HG02623 (cell line): ENCODE measurements at regions not wholly inside any gene's neighbourhood (a gene's known extent, or its start where the extent isn't known, plus 50 kb on each side); places are given as distances from the start of the nearest gene placed in this dataset.

Experiments used
- ATAC-seq: cut with Tn5 transposase; IDR thresholded peaks from one replicate; pipeline ENCODE4 v1.9.1; 2021; ENCODE audit warnings: moderate library complexity; ENCODE audit not compliant: unreplicated experiment

DNA sequence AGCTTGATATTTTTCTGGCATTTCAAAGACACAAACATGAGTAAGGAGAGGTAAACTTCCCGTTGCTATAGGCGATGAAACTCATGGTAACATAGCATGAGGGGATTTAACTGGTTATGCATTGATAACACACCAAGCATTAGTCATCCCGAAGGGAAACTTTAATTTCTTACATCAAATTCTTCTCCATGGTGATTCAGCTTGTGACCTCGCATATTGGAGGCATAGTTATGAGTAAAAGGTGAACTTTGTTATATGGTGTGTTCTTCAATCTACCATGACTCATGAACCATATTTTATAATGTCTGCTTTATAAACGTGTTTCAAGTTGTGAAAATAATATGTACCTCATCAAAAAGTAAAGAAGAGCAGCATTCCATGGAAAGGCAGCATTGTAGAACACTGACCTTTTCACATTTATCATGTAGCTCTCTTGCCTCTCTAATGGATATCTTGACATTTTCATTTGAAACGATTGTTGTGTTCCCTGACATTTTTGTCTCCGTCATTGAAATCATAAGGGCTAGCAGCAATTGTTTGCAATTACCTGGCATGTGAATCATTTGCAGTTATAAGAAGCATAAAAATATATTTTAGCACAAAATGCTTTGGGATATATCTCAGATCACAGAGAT lies 491.8 kb downstream of the ANXA1 start:
- no peak for ATAC-seq

DNA sequence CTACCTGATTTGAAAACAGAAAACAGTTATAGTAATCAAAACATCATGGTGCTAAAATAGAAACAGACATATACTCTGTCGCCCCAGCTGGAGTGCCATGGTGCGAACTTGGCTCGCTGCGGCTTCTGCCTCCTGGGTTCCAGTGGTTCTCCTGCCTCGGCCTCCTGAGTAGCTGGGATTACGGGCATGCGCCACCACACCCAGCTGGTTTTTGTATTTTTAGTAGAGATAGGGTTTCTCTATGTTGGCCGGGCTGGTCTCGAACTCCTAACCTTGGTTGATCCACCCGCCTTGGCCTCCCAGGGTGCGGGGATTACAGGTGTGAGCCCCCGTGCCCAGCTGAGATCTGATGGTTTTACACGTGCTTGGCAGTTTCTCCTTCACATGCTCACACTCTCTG lies 495.9 kb downstream of the ANXA1 start:
- no peak for ATAC-seq

DNA sequence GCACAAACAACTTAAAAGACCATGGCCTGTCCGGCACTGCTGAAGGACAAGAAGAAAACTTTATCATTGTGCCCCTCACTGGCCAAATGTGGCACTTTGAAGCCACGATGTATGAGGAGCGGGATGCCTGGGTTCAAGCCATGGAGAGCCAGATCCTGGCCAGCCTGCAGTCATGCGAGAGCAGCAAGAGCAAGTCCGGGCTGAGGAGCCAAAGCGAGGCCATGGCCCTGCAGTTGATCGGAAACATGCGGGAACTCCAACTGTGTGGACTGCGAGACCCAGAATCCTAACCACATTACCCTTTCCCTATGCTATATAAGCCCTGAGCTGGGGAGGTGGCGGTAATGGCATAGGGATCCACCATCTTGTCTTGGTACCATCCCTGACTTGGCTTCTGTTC lies 497.9 kb downstream of the ANXA1 start:
- ATAC-seq = no peak

DNA sequence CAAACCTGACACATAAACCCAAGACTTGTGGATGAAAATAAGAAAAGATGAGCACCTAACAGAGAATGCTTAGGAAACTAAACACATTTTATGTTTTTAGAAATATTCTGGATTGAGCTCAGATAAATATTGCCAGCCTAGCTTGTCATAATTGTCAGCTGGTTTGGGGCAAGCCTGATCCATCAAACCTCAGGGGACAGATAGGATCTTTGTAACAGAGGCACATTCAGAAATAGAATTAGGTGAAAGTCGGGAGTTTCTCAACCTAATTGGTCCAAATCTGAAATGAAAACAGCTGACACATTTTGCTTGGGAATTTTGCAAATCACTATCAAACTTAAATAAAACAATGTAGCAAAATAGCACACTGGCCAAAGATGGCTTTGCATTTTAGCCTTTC lies 503.7 kb downstream of the ANXA1 start:
- ATAC-seq = no peak

DNA sequence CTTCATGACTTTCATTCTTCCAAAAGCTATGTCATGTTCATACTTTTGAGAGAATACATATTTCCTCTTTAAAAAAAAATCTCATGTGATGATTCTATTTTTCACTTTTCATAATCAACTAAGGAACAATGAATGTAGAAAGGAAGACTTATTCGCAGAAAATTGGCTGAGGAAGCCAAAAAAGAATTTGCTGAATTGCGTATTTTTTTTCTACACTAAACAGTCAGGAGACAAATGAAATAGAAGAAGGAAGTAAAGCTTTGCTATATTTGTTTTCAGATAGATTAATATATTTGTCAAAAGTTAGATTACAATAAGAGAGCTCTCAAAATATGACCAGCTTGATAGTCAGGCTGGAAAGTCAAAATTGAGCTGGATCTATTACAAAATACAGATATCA lies 504.2 kb downstream of the ANXA1 start:
- ATAC-seq = no peak

DNA sequence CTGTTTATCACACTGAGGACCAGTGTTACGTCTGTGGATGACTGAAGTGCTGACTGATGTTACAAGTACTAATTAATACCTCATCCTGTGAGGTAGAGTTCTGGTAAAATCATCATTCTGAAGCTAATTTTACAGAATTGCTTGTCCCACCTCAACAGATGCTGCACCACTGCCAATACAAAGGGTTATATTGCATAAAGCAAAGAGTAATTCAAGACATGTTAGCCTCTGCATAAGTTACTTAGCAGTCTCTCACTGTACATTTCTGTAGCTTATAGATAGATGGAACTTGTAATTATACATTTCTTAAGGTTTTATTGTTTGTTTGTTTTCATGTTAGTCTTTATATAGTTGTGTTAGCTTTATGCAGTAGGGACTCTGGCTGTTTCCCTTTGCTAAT lies 513.6 kb downstream of the ANXA1 start:
- ATAC-seq = no peak

DNA sequence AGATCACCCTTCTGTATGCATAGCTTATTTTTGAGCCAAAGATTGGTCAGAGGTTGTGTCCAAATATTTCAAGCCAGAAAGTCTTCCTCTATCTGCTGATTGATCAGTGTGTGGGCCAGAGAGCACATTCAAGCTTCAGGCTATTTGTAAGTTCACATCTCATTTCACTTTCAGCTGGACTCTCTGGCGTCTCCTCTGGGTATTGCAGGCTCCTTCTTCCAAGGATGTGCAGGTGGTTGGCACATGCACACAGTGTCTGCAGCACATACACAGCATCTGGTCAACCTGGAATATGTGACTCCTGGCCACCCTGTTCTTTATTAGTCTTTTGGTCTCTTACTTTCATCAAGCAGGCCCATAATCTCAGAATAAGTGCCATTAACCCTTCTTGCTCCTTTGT lies 516.1 kb downstream of the ANXA1 start:
- no peak for ATAC-seq

DNA sequence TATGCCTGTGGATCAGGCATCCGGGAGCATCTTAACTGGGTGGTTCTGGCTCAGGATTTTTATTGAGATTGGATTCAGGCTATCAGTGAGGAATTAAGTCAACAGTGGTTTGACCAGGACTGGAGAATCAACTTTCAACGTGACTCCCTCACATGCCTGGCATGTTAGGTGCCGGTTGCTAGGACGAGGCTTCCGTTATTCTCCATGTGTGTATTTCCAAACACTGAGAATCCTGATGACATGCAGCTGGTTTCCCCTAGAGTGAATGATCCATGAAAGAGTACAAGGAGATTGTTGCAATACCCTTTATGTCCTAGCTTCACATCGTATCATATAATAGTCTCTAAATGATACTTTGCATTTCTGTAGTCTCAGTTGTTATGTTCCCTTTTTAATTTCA lies 529.2 kb downstream of the ANXA1 start:
- ATAC-seq = no peak

DNA sequence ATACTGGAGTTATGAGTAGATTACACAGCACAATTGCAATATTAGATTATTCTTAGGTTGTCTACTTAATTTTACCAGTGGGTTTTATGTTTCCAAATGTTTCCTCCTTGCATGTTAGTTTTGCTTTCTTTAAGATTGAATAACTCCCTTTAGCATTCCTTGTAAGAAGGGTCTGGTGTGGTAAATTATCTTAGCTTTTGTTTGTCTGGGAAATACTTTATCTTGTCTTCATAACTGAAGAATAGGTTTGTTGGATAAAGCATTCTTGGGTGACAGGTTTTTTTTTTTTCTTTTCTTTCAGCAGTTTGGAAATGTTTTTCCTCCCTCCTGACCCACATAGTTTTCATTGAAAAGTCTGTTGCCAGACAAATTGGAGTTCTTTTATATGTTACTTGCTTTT lies 531.1 kb downstream of the ANXA1 start:
- no peak for ATAC-seq

DNA sequence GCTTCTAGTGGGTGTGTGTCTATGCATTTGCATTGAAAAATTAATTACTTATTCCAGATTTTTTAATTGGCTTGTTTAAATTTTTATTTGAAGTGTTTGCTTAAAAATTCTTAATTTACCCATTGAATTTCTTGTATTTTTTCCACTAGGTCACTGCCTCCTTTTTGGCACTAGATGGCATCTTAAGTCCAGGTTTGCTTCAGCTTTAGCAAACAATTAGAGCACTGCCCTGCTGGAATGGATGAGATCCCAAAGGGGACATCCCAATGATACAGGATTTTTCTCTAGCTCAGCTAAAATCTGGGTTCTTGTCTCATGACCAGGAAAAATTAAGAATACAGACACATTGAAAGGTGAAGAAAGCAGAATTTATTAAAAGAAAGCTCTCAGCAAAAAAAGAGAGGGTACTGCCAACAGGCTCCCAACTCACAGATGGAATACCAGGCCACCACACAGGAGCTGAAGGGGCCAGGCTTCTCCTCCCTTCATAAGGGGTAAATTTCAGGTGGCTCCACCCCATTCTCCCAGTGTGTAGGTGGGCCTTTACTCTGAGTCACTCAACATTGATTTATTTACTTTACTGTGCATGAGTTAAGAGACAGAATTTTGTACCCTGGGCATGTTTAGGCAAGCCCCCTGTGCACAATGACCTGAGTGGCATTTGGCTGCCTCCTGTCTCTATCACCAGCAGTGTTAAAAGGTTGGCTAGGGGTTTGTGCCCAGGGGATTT lies 532.4 kb downstream of the ANXA1 start:
- no peak for ATAC-seq

DNA sequence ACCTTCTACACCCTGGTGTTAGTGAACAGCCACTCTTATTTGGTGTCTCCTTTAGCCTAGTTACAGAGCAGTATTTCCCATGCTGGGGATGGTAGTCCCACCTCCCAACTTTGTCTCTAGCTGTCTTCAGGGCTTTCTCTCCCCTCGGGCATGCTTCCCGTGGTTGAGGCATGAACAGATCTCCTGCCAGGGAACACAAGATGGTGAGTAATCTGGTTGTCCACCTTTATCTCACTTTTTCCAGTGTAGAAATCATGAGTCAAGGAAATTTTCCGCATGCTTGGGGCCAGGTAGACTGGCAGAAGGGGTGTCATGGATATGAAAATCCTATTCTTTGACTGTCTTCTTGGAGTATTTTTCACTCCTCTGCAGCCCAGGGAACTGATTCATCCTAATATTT lies 532.9 kb downstream of the ANXA1 start:
- ATAC-seq = no peak

DNA sequence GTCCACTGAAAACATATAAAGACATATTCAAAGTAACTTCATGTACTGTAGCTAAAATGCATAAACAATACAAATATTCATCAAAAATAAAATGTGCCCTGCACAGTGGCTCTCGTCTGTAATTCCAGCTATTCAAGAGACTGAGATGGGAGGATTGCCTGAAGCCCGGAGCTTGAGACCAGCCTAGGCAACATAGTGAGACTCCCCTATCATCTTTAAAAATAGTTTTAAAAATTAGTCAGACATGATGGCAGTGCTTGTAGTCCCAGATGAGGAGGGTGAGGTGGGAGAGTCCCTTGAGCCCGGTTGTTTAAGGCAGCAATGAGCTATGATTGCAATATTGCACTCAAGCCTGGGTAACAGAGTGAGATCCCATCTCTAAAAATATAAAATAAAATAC lies 534.1 kb downstream of the ANXA1 start:
- ATAC-seq = no peak

DNA sequence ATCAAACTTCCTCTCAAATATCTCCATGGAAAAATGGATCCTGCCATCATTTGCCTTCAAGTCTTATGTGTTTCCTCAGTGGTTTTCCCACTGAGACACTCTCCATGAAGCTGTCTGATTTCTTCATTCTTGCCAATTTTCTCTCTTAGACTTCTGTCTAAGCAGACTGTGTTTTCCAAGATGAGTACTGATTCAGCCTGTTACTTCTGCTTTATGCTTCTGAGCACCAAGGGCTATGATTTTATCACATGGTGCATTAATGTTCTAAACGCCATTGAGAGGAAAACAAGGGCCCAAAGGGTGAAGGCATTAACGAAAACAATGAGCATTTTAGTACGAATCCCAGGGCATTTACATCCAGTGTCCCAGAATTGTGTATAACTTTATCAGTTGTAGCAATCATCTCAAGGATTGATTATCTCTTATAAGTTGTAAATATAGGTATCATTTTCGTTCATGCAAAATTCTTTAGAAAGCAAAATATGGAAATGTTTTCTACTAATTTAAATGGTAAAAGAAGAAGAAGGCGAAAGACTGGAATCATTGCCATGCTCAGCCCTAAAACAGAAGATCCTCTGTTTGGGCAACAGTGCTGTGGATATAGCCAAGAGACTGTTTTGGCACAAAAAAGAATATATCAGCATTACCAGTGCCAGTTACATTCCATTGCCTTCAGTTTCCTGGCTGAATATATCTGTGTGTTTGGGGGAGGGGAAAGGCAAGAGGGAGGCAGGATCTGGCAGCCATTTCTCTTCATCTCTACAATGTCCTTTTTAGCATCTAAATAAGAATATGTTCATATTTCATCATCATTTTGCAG lies 537.6 kb downstream of the ANXA1 start:
- no peak for ATAC-seq

DNA sequence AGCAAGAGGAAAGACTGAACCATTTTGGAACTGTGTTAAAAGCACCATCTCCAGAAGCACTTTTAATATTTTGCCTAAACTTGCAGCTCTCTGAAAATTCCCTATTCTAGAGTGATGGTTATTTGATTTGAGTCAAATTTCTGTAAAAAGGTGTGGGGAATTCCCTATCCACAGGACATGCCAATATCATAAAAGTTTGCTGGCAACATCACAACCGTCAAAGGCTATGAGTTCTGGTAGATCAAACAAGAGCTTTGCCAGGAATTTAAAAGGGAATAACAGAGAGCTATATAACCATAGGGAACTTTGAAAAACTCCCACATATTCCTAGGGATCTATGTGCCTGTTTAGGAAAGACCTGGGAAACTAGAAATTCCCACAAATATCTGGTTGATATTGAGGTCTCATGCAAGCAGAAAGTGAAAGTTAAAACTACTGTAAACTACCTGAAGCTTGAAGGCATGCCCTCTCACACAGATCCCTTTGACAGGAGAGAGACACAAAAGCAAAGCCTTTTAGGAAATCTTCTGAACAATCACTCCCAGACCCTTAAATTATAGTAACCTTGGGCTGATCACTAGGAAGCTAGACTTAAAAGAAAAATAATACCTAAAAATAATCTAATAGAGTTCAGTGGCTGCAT lies 549.9 kb downstream of the ANXA1 start:
- ATAC-seq = no peak

DNA sequence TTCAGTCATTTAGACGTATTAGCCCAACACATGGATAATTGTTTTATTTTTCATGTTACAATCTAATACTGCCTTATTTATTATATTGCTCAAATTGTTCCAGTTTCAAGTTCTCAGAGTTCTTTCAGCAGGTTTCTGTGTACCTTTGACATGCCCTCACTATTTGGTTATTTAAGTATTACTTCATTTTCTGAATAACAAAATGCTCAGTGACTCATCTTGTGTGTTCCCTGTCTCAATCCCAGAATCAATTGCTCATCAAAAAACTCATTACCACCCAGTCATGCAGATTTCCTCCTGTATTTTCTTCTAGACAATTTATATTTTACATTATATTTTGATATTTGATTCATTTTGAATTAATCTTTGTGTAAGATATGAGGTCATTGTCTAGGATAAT lies 562.6 kb downstream of the ANXA1 start:
- no peak for ATAC-seq

DNA sequence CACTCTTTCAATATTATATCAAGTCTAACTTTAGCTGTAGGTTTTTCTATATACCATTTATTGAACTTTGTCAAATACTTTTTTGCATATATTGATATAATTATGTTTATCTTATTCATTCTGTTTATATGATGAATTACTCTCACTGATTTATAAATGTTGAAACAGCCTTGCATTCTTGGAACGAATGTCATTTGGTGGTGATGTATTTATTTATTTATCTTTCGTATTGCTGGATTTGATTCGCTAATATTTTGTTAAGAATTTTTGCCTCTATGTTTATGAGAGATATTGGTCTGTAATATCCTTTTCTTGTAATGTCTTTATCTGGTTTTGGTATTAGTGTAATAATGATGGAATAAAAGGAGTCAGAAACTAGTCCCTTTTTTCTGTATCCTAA lies 563.9 kb downstream of the ANXA1 start:
- no peak for ATAC-seq

DNA sequence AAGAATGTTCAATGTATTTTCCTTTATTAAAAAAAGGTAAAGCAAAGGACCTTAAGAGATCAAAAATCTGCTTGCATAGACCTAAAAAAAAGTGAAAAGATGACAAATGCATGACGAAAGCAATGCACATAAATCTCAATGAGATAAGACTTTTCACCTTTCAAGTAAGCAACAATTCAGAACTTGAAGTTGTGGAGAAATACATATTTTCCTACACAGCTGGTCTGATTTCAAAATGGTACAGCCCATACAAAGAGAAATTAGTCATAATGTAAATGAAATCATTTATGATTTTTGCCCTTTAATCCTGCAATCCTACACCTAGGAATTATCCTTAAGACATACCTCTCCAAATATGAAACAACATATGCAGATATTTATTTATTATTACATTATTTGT lies 568.0 kb downstream of the ANXA1 start:
- no peak for ATAC-seq

DNA sequence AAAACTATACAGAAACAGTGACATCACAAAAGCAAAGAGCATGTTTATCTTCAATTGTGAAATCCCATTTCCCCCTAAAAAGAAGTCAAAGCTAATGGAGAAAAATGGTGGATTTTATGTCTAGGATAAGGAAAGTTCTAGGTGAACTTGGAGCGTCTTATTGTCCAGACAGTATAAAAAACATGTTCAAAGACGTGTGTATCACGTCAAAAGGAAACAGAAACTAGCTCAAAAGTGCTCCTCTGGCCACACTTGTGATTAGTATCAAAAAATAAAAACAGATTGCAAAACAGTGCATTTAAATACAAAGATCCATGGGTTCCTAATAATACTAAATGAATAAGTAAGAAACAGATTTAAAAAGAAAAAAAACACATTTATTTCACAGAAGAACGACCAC lies 568.9 kb downstream of the ANXA1 start:
- no peak for ATAC-seq

DNA sequence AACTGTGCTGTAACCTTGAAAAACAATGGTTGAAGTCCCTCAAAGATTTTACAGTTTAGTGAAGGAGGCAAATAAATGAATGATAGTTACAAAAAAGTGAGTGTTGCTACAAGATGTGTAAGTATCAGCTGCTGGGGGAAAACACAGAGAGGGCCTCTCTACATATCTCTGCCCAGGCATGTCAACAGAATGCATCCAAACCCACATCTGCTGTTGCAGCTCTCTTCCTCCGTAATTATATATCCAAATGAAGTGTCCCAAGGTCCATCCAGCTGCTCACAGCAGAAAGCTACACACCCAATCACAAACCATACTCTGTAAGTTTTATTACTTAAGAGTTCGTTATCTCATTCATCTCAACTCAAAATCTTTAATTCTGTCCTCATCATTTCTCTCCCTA lies 584.6 kb downstream of the ANXA1 start:
- no peak for ATAC-seq

DNA sequence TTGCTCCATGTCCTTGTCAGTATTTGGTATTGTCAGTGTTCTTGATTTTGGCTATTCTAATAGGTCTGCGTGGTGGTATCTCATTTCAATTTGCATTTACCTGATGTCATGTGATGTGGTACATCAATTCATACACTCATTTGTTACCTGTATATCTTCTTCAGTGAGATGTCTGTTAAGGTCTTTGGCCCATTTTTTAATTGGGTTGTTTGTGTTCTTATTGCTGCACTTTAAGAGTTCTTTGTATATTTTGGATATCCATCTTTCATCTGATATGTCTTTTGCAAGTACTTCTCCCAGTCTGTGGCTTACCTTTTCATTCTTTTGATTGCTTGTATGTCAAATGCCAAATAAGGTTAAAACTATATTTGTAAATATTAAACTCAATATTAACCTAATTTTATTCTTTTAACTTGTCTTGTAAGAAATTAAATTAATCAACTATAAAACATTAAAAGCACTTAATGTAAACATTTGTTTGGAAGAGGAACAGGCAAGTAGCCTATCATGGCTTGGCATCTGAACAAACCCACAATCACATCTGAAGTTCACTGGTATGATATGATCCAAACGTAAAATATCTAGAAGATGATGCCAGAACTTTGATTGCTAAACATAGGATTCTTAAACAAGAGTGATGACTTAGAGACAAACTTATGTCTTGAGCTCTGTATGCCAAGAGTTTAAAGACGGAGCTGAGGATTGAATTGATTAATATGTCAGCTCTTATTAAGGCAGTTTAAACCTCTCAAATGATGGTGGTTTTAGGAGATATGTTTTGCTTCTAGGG lies 587.3 kb downstream of the ANXA1 start:
- ATAC-seq = no peak

DNA sequence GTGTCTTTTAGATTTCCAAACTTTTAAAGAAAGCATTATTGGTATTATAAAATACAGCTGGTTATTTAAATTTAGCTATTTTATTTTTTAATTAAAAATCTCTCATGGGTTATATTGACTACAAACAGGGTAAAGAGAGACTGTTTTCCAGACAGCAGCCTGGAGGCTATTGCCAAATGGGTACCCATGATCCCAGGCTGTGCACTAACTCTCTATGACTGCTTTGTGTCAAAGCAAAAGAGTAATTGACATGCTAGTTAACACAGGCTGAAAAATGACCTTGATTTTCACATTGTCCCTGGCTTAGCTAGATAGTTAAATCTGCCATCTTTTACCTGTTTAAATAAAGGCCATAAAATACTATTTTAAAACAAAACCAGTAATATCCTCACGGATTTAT lies 589.7 kb downstream of the ANXA1 start:
- ATAC-seq = no peak
